ENCODE measurements at regions not wholly inside any gene's neighbourhood (a gene's known extent, or its start where the extent isn't known, plus 50 kb on each side); places are given as distances from the start of the nearest gene placed in this dataset.

- no peak for DNase-seq
- intact Hi-C loops (cut with micrococcal nuclease; ENCODE audit: unreplicated experiment): no loop called here
- no peak for TF ChIP-seq CTCF (IDR thresholded peaks at IDR 0.05; ENCODE audit: unreplicated experiment)
- CTCF ChIA-PET: no interaction called here
- Mint-ChIP-seq H3K36me3 (ENCODE audit: insufficient read depth, unreplicated experiment) (no peaks in the 10 kb centered on the region), H3K4me1 (ENCODE audit: low read depth, unreplicated experiment) (no peaks in the 10 kb centered on the region), H3K4me3 (ENCODE audit: low read depth, unreplicated experiment) (no peak overlapping the region), H3K27me3 (ENCODE audit: unreplicated experiment) (no peaks in the 10 kb centered on the region), H3K27ac (ENCODE audit: unreplicated experiment) (no peak overlapping the region), H3K9me3 (ENCODE audit: low read depth, unreplicated experiment) (no peaks in the 10 kb centered on the region)
- BruUV-seq (replicated peaks): no TSS peak
These were observed 234.9 kb upstream of the AMOT start for GRCh38 chrX:113075521-113075920.

- H3K4me3 Mint-ChIP-seq (ENCODE audit: low read depth, unreplicated experiment): no peak overlapping the region
- BruUV-seq (replicated peaks): no TSS peak
- H3K27ac Mint-ChIP-seq (ENCODE audit: unreplicated experiment): no peak overlapping the region
- DNase-seq: no peak
- H3K27me3 Mint-ChIP-seq (ENCODE audit: unreplicated experiment): no peaks in the 10 kb centered on the region
- no peak for TF ChIP-seq CTCF (IDR thresholded peaks at IDR 0.05; ENCODE audit: unreplicated experiment)
- no peaks in the 10 kb centered on the region for H3K36me3 Mint-ChIP-seq (ENCODE audit: insufficient read depth, unreplicated experiment)
- no peaks in the 10 kb centered on the region for H3K4me1 Mint-ChIP-seq (ENCODE audit: low read depth, unreplicated experiment)
- intact Hi-C loops (cut with micrococcal nuclease; ENCODE audit: unreplicated experiment): no loop called here
- CTCF ChIA-PET: interaction anchor here (0.6 kb wide), 1 partner anchor 800 kb away, joined by 3 read pairs; no protein-coding TSS in a partner anchor
- H3K9me3 Mint-ChIP-seq (ENCODE audit: low read depth, unreplicated experiment): peaks cover 3% of the 10 kb centered on the region
These were observed 219.1 kb upstream of the AMOT start for GRCh38 chrX:113059714-113060113.

GRCh38 chrX:113058634-113059033 lies 218.0 kb upstream of the AMOT start:
- no peaks in the 10 kb centered on the region for H3K9me3 Mint-ChIP-seq (ENCODE audit: low read depth, unreplicated experiment)
- H3K36me3 Mint-ChIP-seq (ENCODE audit: insufficient read depth, unreplicated experiment): no peaks in the 10 kb centered on the region
- DNase-seq: no peak
- H3K4me1 Mint-ChIP-seq (ENCODE audit: low read depth, unreplicated experiment): no peaks in the 10 kb centered on the region
- CTCF ChIA-PET: no interaction called here
- no peak for TF ChIP-seq CTCF (IDR thresholded peaks at IDR 0.05; ENCODE audit: unreplicated experiment)
- no TSS peak for BruUV-seq (replicated peaks)
- H3K27ac Mint-ChIP-seq (ENCODE audit: unreplicated experiment): no peak overlapping the region
- intact Hi-C loops (cut with micrococcal nuclease; ENCODE audit: unreplicated experiment): no loop called here
- no peak overlapping the region for H3K4me3 Mint-ChIP-seq (ENCODE audit: low read depth, unreplicated experiment)
- no peaks in the 10 kb centered on the region for H3K27me3 Mint-ChIP-seq (ENCODE audit: unreplicated experiment)

- peaks cover 16% of the 10 kb centered on the region for H3K9me3 Mint-ChIP-seq (ENCODE audit: low read depth, unreplicated experiment)
- H3K27me3 Mint-ChIP-seq (ENCODE audit: unreplicated experiment): no peaks in the 10 kb centered on the region
- no TSS peak for BruUV-seq (replicated peaks)
- no peak overlapping the region for H3K4me3 Mint-ChIP-seq (ENCODE audit: low read depth, unreplicated experiment)
- intact Hi-C loops (cut with micrococcal nuclease; ENCODE audit: unreplicated experiment): no loop called here
- no peak for DNase-seq
- CTCF ChIA-PET: no interaction called here
- H3K4me1 Mint-ChIP-seq (ENCODE audit: low read depth, unreplicated experiment): no peaks in the 10 kb centered on the region
- no peak for TF ChIP-seq CTCF (IDR thresholded peaks at IDR 0.05; ENCODE audit: unreplicated experiment)
- no peaks in the 10 kb centered on the region for H3K36me3 Mint-ChIP-seq (ENCODE audit: insufficient read depth, unreplicated experiment)
- no peak overlapping the region for H3K27ac Mint-ChIP-seq (ENCODE audit: unreplicated experiment)
These were observed 208.3 kb upstream of the AMOT start for GRCh38 chrX:113048896-113049295.

- no TSS peak for BruUV-seq (replicated peaks)
- no peaks in the 10 kb centered on the region for H3K27me3 Mint-ChIP-seq (ENCODE audit: unreplicated experiment)
- H3K9me3 Mint-ChIP-seq (ENCODE audit: low read depth, unreplicated experiment): peaks cover 16% of the 10 kb centered on the region
- H3K4me1 Mint-ChIP-seq (ENCODE audit: low read depth, unreplicated experiment): no peaks in the 10 kb centered on the region
- no peaks in the 10 kb centered on the region for H3K36me3 Mint-ChIP-seq (ENCODE audit: insufficient read depth, unreplicated experiment)
- intact Hi-C loops (cut with micrococcal nuclease; ENCODE audit: unreplicated experiment): no loop called here
- DNase-seq: no peak
- no peak for TF ChIP-seq CTCF (IDR thresholded peaks at IDR 0.05; ENCODE audit: unreplicated experiment)
- H3K27ac Mint-ChIP-seq (ENCODE audit: unreplicated experiment): no peak overlapping the region
- H3K4me3 Mint-ChIP-seq (ENCODE audit: low read depth, unreplicated experiment): no peak overlapping the region
- CTCF ChIA-PET: no interaction called here
These were observed 207.8 kb upstream of the AMOT start for GRCh38 chrX:113048480-113048879.

Data from Calu3 (cell line).